GM18858 (cell line): ENCODE measurements at regions not wholly inside any gene's neighbourhood (a gene's known extent, or its start where the extent isn't known, plus 50 kb on each side); places are given as distances from the start of the nearest gene placed in this dataset.

Source experiments
- ATAC-seq: cut with Tn5 transposase; IDR thresholded peaks from one replicate; pipeline ENCODE4 v1.9.1; 2021; ENCODE audit not compliant: unreplicated experiment

DNA sequence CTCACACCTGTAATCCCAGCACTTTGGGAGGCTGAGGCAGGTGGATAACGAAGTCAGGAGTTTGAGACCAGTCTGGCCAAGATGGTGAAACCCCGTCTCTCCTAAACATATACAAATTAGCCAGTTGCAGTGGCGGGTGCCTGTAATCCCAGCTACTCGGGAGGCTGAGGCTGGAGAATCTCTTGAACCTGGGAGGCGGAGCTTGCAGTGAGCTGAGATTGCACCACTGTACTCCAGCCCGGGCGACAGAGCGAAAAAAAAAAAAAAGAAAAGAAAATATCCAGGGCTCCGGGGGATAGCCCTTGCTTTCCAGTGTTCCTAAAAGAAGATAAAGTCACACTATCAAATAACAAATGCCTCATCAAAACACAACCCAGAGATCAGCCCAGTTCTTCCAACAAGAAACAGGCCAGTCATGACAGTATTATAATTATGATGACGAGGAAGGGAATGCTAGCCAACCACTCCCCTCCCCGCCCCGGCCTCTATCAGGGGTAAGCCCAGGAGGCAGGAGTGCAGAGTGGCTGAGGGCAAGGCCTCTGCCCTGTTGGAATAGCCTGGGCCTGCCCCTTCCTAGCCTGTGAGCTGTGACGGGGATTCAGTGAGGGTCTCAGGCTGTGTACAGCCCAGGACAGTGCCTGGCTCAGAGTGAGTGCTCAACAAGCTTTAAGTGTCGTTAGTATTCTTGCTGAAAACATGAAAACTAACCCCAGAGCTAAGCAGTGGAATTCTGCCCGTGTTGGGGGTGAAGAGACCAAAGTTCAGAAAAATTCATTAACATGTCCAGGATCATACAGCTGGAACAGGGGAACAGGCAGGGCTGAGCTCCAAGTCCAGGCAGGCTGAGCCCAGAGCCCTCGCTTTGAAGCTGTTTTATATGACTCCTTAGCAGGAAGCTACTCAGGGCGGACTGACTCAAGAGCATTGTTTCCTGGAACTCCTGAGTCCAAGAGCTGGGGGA lies 54.3 kb downstream of the FAM241B start:
- no peak for ATAC-seq

DNA sequence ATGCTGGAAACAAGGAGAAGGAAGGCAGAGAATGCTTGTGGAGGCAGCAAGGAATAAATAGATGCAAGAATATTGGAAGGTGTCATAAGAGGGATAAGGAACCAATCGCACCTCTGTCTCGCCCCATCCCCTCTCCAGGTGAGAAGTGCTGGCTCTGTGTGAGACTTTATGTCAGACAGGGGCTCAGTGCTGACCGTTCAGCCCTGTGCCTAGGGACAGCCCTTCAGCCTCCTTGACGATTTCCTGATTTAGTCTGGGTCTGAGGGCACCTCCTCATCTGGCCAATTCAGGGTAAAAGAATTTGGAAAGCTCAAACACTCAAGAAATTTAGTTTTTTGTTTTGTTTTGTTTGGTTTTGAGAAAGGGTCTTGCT lies 54.9 kb downstream of the FAM241B start:
- ATAC-seq = no peak

DNA sequence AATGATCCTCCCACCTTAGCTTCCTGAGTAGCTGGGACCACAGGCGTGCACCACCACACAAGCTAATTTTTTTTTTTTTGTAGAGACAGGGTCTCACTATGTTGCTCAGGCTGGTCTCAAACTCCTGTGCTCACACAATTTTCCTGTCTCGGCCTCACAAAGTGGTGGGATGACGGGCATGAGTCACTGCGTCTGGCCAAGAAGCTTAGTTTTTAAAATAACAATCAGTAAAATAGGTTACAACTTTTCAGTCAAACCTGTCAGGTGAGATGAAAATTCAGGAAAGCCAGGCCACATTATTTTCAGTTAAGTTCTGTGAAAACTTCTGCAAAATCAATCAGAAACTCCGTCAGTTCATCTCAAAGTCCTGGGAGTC lies 55.4 kb downstream of the FAM241B start:
- ATAC-seq = no peak

DNA sequence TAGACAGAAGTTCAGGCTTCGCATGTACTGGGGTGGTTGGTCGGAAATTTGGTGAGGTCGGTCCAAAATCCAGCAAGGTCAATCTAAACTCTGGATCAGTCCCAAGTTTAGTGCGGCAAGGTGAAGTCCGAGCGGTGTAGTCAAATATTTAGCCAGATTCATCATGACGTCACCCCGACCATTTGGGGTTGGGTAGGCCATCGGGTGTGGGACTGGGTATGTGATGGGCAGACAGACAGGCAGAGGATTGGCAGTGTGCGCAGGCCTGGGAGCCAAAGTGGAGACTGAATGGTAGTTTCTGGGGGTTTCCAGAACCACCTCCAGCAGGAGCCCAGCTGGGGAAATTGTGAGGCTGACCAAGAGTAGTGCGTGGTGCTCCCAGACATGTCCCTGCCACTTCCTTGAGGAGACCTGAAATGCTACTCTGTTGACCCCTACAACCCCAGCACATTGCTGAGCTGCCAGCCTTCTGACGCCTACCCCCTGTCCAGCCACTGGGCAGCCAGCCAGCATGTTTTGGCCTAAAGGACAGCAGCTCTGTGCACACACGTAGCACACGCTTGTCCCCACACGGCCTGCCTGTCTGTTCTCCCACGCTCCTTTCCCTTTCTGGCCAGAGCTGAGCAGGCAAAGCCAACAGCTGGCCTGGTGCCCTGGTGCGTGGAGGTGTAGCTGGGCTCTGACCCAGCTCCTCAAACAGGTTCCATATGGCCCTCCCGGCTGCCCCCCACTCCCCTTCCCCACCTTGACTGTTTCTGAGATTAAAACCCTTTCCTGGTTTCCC lies 55.9 kb downstream of the FAM241B start:
- no peak for ATAC-seq

DNA sequence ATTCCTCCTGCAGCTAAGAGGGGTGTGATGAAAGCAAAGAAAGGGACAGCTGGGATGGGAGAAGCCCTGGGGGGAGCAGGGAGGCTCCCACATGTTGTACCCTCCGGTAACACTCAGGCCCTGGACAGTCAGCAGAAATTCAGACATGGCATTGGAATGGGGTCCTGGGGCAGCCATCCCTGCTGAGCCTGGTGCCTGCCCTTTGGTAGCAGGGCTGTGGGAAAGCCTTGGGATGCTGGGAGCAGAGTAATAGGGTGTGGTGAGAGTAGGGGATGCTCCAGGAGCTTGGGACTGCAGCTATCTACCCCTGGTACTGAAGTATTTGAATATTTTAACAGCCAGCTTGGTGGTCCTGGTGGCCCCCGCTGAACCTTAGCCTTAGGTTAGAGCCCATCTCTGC lies 56.8 kb downstream of the FAM241B start:
- ATAC-seq = no peak

DNA sequence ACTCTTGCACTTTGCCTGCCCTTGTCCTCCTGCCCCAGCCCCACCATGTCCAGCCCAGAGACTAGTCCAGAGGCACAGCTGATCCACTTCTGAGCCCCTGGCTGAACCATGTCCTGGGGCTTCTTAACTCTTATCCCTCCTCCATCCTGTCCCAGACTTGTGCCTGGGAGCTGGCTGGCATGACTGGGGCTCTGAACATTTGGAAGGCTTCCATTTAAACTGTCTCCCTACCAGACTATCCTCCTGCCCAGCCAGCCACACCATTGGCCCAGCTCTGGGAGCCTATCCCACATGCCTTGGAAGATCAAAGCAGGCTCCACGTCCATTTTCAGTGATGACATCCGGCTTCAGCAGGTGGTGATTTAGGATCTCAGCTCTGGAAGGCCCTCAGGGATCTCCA lies 57.4 kb downstream of the FAM241B start:
- no peak for ATAC-seq

DNA sequence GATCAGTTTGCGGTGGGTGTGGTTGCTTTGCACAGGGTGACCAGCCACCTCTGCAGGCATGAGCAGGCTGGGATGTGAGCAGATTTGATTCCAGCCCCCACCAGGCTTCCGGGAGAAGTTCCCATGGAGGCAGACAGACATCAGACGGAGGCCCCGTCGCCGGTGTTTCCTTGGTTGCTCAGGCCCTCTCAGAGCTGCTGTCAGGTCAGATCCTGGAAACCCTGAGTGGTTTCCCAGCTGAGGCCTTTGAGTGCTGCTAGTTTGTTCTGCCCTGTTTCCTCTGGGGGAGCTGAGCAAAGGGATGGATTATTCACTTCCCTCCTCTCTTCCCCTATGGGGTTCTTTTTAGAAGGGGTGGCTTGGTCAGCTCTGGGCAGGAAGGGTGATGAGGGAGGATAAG lies 62.2 kb downstream of the FAM241B start:
- no peak for ATAC-seq

DNA sequence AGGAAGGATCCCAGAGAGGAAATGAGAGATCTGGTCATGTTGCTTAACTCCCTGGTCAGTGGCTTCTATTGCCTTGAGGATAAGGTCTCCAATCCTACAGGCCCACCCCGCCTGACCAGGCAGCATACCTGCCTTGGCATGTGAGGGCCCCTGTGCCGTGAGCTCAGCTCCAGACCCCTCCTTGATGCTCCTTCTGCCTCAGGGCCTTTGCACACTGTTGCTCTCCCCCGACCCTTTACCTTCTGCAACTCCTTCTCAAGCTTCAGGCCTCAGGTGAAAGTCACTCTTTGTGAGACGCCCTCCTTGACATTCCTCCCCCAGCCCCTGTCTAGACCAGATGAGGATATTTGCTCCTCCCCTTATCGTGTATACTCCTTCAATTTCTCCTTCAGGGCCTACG lies 62.8 kb downstream of the FAM241B start:
- ATAC-seq = no peak

DNA sequence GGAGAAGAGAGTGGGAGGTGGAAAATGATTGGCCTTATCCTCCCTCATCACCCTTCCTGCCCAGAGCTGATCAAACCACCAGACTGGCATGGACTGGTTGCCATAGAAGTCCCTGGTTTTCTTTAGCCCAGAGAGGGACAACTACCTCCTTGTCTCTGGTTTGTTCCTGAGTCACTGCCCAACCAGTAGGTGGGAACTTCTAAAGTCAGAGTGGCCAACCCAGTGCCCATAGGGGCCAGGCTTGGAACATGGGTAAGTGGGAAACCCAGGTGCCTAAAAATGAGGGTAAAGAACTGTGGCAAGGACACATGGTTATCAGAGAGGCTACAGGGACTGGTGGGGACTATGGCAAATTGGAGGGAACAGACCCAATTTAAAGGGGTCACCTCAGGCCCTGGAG lies 63.8 kb downstream of the FAM241B start:
- ATAC-seq = no peak

DNA sequence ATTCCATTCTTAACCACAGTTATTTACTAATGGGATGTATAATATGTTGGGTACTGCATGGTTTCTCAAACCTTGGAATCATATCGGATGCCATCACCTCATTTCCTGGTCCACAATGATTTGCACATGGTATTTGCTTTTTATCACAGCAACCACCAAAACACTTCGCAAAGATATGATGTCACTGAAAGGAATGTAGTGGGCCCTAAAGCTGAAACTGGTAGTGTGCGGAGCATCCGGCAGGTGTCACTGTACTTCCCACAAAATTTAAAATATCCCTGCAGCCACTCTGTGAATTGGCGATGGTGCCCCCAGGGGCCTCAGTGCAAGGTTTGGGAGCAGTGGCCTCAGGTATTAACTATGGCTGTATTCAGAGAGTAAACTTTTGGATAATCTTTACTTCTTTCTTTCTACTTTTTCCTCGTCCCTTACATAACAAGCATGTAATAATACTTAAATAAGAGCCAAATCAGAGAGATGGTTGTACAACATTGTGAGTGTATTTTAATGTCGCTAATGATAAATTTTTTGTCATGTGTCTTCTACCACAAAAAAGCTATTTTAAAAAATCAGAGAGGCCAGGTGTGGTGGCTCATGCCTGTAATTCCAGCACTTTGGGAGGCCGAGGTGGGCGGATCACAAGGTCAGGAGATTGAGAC lies 66.2 kb downstream of the FAM241B start:
- no peak for ATAC-seq

DNA sequence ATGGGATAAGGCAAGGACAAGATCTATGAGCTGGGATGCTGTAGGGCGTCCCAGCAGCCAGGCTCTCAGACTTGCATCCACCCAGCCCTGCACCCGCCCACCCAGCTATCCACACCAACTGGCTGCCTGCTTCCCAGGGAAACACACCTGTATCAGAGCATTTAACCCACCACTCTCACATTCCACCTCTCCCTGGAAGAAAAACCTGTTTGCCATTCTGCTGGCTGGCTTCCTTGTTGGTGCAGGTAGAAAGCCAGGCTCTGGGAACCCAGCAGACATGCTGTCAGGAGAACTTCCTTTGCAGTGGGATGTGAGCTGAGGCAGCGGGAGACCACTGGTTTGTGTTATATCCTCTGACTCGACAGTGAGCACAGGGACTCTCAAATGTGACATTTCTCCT lies 67.0 kb downstream of the FAM241B start:
- ATAC-seq = no peak

DNA sequence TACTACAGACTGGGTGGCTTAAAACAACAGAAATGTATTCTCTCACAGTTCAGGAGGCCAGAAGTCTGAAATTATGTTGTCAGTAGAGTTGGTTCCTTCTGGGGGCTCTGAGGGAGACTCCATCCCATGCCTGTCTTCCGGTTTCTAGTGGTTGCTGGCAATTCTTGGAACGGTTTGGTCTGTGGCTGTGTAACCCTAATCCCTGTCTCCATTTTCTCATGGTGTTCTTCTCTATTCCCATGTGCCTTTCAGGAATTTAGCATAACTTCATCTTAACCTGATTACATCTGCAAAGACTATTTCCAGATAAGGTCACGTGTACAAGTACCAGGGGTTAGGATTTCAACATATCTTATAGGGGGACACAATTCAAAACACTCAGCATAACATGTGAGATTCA lies 73.2 kb downstream of the FAM241B start:
- no peak for ATAC-seq

DNA sequence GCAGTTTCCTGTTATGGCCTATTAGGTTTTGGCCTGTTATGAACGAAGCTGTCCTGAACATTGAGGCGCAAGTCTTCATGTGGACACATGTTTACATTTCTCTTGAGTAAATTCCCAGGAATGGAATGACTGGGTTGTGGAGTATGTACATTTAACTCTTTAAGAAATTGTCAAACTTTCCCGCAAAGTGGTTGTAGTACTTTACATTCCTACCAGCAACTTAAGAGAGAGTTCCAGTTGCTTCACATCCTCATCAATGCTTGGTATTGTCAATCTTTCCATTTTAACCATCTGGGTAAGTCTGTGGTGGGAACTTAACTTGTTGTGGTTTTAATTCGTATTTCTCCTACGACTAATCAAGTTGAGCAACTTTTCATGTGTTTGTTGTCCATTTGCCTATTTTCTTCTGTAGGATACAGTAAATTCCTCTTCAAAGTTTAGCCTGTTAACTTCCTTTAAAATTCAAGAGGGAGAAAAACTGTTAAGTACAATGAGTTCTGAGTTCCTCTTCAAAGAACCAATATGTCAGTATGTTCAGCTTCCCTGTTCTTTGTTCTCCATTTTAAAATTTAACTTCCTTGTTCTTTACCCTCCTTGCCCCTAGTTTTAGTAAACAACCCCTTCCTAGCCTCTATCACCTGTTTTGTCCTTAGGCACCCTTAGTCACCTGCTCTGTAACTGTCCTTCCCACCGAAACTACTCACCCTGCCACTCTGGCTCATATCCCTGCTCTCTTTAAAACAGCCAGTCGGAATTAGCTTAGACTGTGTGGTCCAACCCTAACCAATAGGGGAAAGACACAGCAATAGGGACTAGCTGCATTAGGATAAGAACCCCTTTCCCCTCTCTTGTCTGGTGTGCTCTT lies 74.0 kb downstream of the FAM241B start:
- ATAC-seq = no peak

DNA sequence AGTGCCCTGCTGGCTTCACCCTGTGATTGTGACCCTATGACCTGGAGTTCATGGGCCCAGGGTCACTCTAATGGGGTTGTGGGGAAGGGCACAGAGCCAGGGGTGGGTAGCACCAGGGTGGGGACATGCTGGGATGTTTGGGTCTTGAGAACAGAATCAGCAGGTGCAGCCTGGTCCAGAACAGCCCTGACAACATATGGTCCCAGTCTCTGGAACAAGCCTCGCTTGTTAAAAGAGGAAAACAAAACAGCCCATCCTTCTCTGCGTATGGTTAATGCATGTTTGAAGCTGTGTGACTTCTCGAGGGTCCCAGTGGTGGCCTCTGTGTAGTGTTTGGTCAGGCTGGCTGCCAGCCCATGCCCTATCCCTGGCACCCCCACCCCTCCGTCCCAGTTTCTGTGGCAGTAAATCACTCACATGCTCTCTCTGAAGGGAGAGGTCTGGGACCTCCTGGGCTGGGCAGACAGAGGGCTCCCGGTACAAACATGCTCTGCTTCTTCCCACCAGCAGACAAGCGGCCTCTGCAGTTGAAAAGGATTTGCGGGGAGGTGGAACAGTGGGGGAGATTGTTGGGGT lies 79.4 kb downstream of the FAM241B start:
- no peak for ATAC-seq

DNA sequence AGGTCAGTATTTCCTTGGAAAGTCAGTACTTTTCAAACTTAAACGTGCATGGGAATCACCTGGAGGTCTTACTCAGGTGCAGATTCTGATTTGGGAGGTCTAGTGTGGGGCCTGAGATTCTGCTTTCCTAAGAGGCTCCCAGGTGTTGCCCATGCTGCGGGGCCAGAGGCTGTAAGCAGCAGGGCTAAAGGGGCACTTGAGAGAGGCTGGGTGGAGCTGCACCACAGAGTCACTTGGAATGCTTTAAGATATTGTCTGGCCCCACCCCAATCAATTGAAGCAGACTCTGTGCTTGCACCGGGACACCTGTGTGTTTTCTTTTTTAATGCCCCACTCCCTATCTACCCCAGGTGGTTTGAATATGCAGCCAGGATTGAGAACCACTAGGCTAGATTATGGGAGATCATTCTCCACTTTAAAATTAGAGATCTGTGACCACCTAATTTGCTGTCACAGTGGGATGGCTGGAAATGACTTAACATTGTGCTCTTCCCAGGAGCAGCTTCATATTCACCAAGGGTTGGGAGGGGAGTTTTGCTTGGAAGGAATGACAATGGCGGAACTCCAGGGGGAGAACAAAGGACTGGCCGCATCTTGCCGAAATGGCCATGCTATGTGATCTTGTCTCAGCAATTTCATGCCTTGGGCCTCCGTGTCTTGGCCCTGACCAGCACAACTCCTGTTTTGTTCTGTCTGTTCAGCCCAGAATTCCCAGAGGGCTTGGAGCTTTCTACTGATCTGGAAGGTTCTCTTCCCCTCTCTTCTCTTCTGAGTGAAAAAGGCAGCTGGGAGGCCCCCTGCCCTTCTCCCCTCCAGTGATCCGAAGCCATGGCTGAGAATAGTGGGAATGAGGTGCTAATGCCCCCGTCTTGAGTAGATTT lies 80.2 kb downstream of the FAM241B start:
- no peak for ATAC-seq

DNA sequence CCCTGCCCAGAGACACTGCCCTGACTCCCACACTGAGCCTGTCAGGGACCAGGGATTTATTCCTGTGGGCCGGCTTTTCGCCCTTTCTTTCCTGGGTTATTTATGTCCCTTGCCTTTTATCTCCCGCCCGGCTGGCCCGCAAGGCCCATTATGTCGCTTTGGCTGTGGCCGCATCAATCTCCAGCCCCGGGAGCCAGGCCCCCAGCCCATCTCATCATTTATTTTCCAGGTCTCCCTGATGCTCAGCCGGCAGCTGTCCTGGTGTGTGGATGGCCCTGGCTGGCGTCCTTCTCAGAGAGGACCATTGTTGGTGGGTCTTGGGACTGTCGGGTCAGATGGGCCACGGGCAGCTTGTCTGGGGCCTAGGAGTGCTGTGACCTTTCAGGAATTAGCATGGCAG lies 82.3 kb downstream of the FAM241B start:
- ATAC-seq = no peak

DNA sequence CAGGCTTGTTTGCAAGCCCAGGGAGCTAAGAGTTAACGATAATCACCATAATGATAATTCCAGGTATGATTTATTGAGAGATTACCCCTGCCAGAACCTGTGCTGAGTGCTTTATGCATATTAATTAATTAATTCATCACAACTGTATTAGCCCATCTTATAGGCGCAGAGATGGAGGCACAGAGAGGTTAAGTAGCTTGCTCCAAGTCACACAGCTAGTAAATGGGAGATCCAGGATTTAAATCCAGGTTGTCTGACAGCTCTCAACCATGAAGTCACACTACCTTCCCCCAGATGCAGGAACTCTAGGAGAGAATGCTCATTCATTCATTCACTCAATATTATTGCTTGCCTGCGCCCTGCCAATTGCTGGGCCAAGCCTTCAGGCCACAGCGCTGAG lies 84.5 kb downstream of the FAM241B start:
- ATAC-seq = no peak

DNA sequence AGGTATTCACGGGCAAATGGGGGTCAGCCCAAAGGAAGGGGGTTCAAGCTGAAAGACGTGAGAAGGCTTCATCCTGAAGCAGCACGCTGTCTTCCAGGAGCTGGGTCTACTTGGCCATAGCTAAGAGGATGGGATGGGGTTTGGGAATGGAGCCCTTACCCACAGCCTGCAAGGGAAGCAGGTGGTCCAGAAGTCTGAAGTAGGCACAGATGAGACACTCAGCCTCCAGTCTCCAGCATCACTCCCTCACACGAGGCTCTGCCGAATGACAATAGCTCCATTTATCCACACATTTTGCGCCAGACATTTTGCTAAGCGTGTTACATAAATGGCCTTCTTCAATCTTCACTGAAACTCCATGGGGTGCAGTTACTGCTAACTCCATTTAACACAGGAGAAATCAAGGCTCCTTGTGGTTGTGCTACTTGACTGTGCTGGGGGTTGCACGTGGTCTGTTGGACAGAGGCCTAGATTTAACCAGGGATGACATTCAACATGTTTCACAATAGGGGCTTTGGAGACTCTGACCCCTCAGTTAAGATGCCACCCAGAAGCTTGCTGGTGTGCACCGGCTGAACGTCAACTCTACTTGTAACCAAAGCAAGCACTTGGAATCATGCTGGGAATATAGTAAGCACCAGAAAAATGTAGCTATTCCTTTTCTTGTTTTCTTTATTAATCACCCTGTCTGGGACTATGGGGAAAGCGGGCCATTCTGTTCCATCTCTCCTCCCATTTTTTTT lies 85.3 kb downstream of the FAM241B start:
- ATAC-seq = no peak
